ENCODE measurements at regions not wholly inside any gene's neighbourhood (a gene's known extent, or its start where the extent isn't known, plus 50 kb on each side); places are given as distances from the start of the nearest gene placed in this dataset.

DNA sequence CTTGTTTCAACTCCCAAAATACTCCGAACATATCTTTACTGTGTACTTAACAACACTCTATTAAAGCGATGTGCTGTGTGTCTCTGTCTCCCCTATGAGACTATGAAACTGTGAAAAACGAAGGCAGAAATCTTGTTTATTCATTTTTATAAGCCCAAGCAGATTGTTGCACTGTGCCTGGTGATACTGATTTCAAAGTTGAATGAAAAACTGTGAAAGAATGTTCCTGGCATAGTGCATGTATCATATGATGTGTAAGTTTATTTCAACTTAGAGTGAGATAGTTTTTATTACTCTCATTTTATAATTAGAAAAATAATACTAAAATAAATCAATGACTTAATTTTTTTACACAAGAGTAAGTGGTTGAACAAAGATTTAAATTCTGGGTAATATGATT is 471.9 kb upstream of the PCDH15 start:
- TF ChIP-seq, protein P1, sequence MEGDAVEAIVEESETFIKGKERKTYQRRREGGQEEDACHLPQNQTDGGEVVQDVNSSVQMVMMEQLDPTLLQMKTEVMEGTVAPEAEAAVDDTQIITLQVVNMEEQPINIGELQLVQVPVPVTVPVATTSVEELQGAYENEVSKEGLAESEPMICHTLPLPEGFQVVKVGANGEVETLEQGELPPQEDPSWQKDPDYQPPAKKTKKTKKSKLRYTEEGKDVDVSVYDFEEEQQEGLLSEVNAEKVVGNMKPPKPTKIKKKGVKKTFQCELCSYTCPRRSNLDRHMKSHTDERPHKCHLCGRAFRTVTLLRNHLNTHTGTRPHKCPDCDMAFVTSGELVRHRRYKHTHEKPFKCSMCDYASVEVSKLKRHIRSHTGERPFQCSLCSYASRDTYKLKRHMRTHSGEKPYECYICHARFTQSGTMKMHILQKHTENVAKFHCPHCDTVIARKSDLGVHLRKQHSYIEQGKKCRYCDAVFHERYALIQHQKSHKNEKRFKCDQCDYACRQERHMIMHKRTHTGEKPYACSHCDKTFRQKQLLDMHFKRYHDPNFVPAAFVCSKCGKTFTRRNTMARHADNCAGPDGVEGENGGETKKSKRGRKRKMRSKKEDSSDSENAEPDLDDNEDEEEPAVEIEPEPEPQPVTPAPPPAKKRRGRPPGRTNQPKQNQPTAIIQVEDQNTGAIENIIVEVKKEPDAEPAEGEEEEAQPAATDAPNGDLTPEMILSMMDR (optimal IDR thresholded peaks at IDR 0.05 in 1 of 3, IDR thresholded peaks at IDR 0.05 in 1 of 3, conservative IDR thresholded peaks at IDR 0.05 in 1 of 3; ENCODE audit: extremely low read depth in 1 of 3, insufficient read depth in 2 of 3, low read length in 3 of 3): no peak
- no peak for TF ChIP-seq EZH2 (IDR thresholded peaks at IDR 0.05; ENCODE audit: low read length)
